ENCODE measurements at regions not wholly inside any gene's neighbourhood (a gene's known extent, or its start where the extent isn't known, plus 50 kb on each side); places are given as distances from the start of the nearest gene placed in this dataset.

GRCh38 chr1:238537641-238538040 lies 646.9 kb upstream of the ZP4 start:
- H3K4me3 ChIP-seq = no peak overlapping the region
- no peaks in the 10 kb centered on the region for H3K36me3 ChIP-seq
- H3K27me3 ChIP-seq = no peaks in the 10 kb centered on the region
- H3K27ac ChIP-seq = no peak overlapping the region
- H3K4me1 ChIP-seq = no peaks in the 10 kb centered on the region
- H3K9me3 ChIP-seq = no peaks in the 10 kb centered on the region
- TF ChIP-seq CTCF (IDR thresholded peaks at IDR 0.05) = no peak
- DNase-seq (ENCODE audit: low spot score) = no peak

- no peak overlapping the region for H3K27ac ChIP-seq
- no peaks in the 10 kb centered on the region for H3K27me3 ChIP-seq
- H3K4me3 ChIP-seq = no peak overlapping the region
- no peaks in the 10 kb centered on the region for H3K36me3 ChIP-seq
- H3K9me3 ChIP-seq = peaks cover 0 to 5% of the 10 kb centered on the region in 2 donors
- DNase-seq (ENCODE audit: low spot score) = no peak
- TF ChIP-seq CTCF (IDR thresholded peaks at IDR 0.05) = no peak
- no peaks in the 10 kb centered on the region for H3K4me1 ChIP-seq
These were observed 639.6 kb upstream of the ZP4 start for GRCh38 chr1:238530209-238530851.

- Histone ChIP-seq H3K36me3 (no peaks in the 10 kb centered on the region), H3K4me1 (no peaks in the 10 kb centered on the region), H3K27me3 (no peaks in the 10 kb centered on the region), H3K9me3 (peaks cover 0 to 17% of the 10 kb centered on the region in 2 donors), H3K27ac (no peak overlapping the region), H3K4me3 (no peak overlapping the region)
- DNase-seq (ENCODE audit: low spot score) = no peak
- TF ChIP-seq CTCF (IDR thresholded peaks at IDR 0.05) = no peak
These were observed 627.0 kb upstream of the ZP4 start for GRCh38 chr1:238517711-238518110.

GRCh38 chr1:238501290-238501689 lies 610.6 kb upstream of the ZP4 start:
- Histone ChIP-seq H3K27me3 (no peaks in the 10 kb centered on the region), H3K4me1 (no peaks in the 10 kb centered on the region), H3K27ac (no peak overlapping the region), H3K36me3 (no peaks in the 10 kb centered on the region), H3K4me3 (no peak overlapping the region), H3K9me3 (peaks cover 0 to 4% of the 10 kb centered on the region in 2 donors)
- no peak for DNase-seq (ENCODE audit: low spot score)
- no peak for TF ChIP-seq CTCF (IDR thresholded peaks at IDR 0.05)

GRCh38 chr1:238499021-238499420 lies 608.3 kb upstream of the ZP4 start:
- H3K4me1 ChIP-seq = no peaks in the 10 kb centered on the region
- no peak overlapping the region for H3K4me3 ChIP-seq
- no peaks in the 10 kb centered on the region for H3K27me3 ChIP-seq
- no peaks in the 10 kb centered on the region for H3K36me3 ChIP-seq
- no peak overlapping the region for H3K27ac ChIP-seq
- no peak for DNase-seq (ENCODE audit: low spot score)
- peaks cover 0 to 4% of the 10 kb centered on the region in 2 donors for H3K9me3 ChIP-seq
- no peak for TF ChIP-seq CTCF (IDR thresholded peaks at IDR 0.05)

- no peaks in the 10 kb centered on the region for H3K36me3 ChIP-seq
- TF ChIP-seq CTCF (IDR thresholded peaks at IDR 0.05) = no peak
- H3K4me1 ChIP-seq = no peaks in the 10 kb centered on the region
- no peaks in the 10 kb centered on the region for H3K27me3 ChIP-seq
- H3K27ac ChIP-seq = no peak overlapping the region
- H3K4me3 ChIP-seq = no peak overlapping the region
- DNase-seq (ENCODE audit: low spot score) = no peak
- H3K9me3 ChIP-seq = no peaks in the 10 kb centered on the region
These were observed 601.5 kb upstream of the ZP4 start for GRCh38 chr1:238492271-238492670.
